ENCODE measurements at regions not wholly inside any gene's neighbourhood (a gene's known extent, or its start where the extent isn't known, plus 50 kb on each side); places are given as distances from the start of the nearest gene placed in this dataset.

DNA sequence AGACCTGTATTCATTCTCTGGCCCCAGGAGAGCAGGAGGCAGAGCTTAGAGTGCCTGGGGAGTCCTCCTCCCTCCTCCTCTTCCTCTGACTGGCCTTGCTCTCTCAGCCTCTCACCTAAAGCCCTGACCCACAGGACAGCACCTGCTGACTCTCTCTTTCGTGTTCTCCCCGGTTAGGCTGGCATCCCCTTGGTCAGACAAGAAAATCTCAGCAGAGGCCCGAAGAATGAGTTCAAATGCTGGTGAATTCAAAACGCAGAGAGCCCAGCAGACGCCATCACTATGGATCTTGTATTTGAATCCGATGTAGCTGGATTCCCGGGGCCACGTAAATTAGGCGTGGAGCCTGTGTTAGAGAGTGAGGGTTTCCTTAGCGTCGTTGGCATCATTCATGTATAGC, 255.3 kb downstream of the KLF6 start:
- ATAC-seq (no peak), DNase-seq (no peak)
- Histone ChIP-seq H3K4me3 (no peak overlapping the region), H3K9me3 (no peaks in the 10 kb centered on the region), H3K36me3 (no peaks in the 10 kb centered on the region), H3K27ac (no peak overlapping the region), H3K27me3 (no peaks in the 10 kb centered on the region), H3K4me1 (peaks cover 6 to 9% of the 10 kb centered on the region in 2 donors)
- TF ChIP-seq, protein P1, sequence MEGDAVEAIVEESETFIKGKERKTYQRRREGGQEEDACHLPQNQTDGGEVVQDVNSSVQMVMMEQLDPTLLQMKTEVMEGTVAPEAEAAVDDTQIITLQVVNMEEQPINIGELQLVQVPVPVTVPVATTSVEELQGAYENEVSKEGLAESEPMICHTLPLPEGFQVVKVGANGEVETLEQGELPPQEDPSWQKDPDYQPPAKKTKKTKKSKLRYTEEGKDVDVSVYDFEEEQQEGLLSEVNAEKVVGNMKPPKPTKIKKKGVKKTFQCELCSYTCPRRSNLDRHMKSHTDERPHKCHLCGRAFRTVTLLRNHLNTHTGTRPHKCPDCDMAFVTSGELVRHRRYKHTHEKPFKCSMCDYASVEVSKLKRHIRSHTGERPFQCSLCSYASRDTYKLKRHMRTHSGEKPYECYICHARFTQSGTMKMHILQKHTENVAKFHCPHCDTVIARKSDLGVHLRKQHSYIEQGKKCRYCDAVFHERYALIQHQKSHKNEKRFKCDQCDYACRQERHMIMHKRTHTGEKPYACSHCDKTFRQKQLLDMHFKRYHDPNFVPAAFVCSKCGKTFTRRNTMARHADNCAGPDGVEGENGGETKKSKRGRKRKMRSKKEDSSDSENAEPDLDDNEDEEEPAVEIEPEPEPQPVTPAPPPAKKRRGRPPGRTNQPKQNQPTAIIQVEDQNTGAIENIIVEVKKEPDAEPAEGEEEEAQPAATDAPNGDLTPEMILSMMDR (IDR thresholded peaks at IDR 0.05 in 4 of 5, conservative IDR thresholded peaks at IDR 0.05 in 1 of 5), result no peak
- TF ChIP-seq POLR2A (IDR thresholded peaks at IDR 0.05), result no peak
- intact Hi-C loops (cut with DNase I; ENCODE audit: low total_unique reads) (no loop called here), in situ Hi-C loops (cut with MboI; ENCODE audit: low sequenced_read_pairs in 4 of 4) (no loop called here)

DNA sequence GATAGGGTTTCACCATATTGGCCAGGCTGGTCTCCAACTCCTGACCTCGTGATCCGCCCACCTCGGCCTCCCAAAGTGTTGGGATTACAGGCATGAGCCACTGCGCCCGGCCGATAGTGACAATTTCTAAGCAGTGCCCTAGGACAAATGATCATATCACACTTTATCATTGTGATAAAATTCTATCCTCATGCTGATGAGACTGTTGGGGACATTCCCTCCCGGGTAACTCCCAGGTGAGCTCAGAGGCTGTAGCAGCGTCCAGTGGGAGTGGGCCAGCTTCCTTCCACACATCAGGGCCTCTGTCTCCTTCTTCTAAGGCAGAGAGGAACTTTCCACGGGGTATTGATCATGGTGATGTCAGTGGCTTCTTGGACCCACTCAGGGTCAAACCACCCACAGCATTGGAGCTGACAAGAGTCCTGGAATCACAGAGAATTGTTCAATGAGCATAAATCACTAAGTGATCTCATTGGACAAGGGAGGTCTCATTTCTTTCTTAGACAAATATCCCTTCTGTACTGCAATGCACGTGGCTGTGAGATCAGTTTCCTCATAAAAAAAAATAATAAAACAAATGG, 256.1 kb downstream of the KLF6 start:
- intact Hi-C loops (cut with DNase I; ENCODE audit: low total_unique reads), result no loop called here
- Histone ChIP-seq H3K27me3 (no peaks in the 10 kb centered on the region), H3K36me3 (no peaks in the 10 kb centered on the region), H3K9me3 (no peaks in the 10 kb centered on the region), H3K4me3 (no peak overlapping the region), H3K27ac (peak overlapping the region in 1 of 4 donors; percentile 68), H3K4me1 (peaks cover 6 to 9% of the 10 kb centered on the region in 2 donors)
- ATAC-seq (no peak), DNase-seq (no peak)
- no peak for TF ChIP-seq POLR2A (IDR thresholded peaks at IDR 0.05)
- TF ChIP-seq, protein P1 (IDR thresholded peaks at IDR 0.05 in 4 of 5, conservative IDR thresholded peaks at IDR 0.05 in 1 of 5), result no peak
- in situ Hi-C loops (cut with MboI; ENCODE audit: low sequenced_read_pairs in 4 of 4), result no loop called here

DNA sequence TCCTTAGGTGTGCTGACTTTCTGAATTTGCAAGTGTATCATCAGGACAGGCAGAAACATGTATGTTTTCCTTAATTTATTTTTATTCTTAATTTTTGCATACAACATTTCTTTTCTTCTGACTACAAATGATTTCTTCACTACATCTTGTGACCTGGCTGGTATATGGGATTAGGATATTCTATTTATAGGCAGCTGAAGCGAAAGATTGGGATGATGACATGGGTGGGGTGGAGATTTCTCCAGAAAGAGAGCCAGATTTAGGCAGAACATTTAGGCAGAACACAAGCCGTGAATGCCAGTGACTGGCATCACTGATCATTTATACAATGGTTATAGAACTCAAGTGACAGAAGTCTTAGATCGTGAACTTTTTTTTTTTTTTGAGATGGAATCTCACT, 256.7 kb downstream of the KLF6 start:
- H3K27ac ChIP-seq, result peak overlapping the region in 2 of 4 donors; percentile 18 to 68

DNA sequence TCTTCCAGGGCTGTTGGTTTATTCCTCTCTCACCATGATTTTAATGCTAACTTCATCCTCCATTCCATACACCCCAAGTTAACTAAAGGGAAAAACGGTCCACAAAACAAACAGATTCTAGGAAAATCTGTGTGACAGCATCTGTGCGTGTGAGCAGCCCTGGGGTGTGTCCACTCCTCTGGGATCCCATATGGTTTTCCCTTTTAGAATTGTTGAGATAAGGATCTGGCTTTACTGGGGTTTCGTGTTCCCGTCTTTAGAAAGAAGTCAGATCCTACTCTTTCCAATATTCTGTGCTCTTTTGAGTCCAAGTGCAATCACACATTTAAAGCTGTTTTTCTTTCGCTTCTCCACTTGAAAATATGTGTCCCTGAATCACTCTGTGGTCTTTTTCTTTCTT, 257.1 kb downstream of the KLF6 start:
- no peaks in the 10 kb centered on the region for H3K27me3 ChIP-seq
- H3K9me3 ChIP-seq, result no peaks in the 10 kb centered on the region
- in situ Hi-C loops (cut with MboI; ENCODE audit: low sequenced_read_pairs in 4 of 4), result no loop called here
- no peak overlapping the region for H3K4me3 ChIP-seq
- TF ChIP-seq, protein P1 (IDR thresholded peaks at IDR 0.05 in 4 of 5, conservative IDR thresholded peaks at IDR 0.05 in 1 of 5), result no peak
- TF ChIP-seq POLR2A (IDR thresholded peaks at IDR 0.05), result no peak
- intact Hi-C loops (cut with DNase I; ENCODE audit: low total_unique reads), result no loop called here
- ATAC-seq (no peak), DNase-seq (no peak)
- H3K36me3 ChIP-seq, result no peaks in the 10 kb centered on the region
- peaks cover 6 to 9% of the 10 kb centered on the region in 2 donors for H3K4me1 ChIP-seq
- H3K27ac ChIP-seq, result peak overlapping the region in 3 of 4 donors; percentile 15 to 68 (median 18)

More for the DNA sequence above, 256.7 kb downstream of the KLF6 start:
- H3K27me3 ChIP-seq, result no peaks in the 10 kb centered on the region
- ATAC-seq (no peak), DNase-seq (no peak)
- TF ChIP-seq, protein P1 (IDR thresholded peaks at IDR 0.05 in 4 of 5, conservative IDR thresholded peaks at IDR 0.05 in 1 of 5), result no peak
- H3K36me3 ChIP-seq, result no peaks in the 10 kb centered on the region
- H3K4me3 ChIP-seq, result no peak overlapping the region
- H3K9me3 ChIP-seq, result no peaks in the 10 kb centered on the region
- in situ Hi-C loops (cut with MboI; ENCODE audit: low sequenced_read_pairs in 4 of 4), result no loop called here
- intact Hi-C loops (cut with DNase I; ENCODE audit: low total_unique reads), result no loop called here
- peaks cover 6 to 9% of the 10 kb centered on the region in 2 donors for H3K4me1 ChIP-seq

Measured in gastrocnemius medialis (tissue), 4 donors.